DND-41 (cell line): ENCODE measurements at regions not wholly inside any gene's neighbourhood (a gene's known extent, or its start where the extent isn't known, plus 50 kb on each side); places are given as distances from the start of the nearest gene placed in this dataset.

Experiments
- EZH2 ChIP-seq: IDR thresholded peaks from 3 replicates; pipeline ENCODE4 v1.6.1; 2012; ENCODE audit warnings: borderline replicate concordance, low read depth, mild to moderate bottlenecking, moderate library complexity, low read length, inconsistent platforms; ENCODE audit not compliant: severe bottlenecking
- TF ChIP-seq, protein P1 (sequence below): IDR thresholded peaks from 2 replicates; pipeline ENCODE4 v1.5.1; 2012; ENCODE audit warnings: borderline replicate concordance, low read length, moderate library complexity, mild to moderate bottlenecking; ENCODE audit not compliant: poor library complexity, severe bottlenecking; ENCODE audit errors: extremely low read depth

- TF ChIP-seq, protein P1, sequence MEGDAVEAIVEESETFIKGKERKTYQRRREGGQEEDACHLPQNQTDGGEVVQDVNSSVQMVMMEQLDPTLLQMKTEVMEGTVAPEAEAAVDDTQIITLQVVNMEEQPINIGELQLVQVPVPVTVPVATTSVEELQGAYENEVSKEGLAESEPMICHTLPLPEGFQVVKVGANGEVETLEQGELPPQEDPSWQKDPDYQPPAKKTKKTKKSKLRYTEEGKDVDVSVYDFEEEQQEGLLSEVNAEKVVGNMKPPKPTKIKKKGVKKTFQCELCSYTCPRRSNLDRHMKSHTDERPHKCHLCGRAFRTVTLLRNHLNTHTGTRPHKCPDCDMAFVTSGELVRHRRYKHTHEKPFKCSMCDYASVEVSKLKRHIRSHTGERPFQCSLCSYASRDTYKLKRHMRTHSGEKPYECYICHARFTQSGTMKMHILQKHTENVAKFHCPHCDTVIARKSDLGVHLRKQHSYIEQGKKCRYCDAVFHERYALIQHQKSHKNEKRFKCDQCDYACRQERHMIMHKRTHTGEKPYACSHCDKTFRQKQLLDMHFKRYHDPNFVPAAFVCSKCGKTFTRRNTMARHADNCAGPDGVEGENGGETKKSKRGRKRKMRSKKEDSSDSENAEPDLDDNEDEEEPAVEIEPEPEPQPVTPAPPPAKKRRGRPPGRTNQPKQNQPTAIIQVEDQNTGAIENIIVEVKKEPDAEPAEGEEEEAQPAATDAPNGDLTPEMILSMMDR: no peak
- no peak for TF ChIP-seq EZH2
Measured at GRCh38 chr20:57909763-57910331, 200.0 kb upstream of the PMEPA1 start.
